ENCODE measurements at regions not wholly inside any gene's neighbourhood (a gene's known extent, or its start where the extent isn't known, plus 50 kb on each side); places are given as distances from the start of the nearest gene placed in this dataset.
"Not testable (repeated sequence)": the region's sequence is repeated elsewhere in the genome, so short reads cannot be mapped to it uniquely, and the experiment has no call there.

- not testable (repeated sequence) for H3K27me3 Mint-ChIP-seq (ENCODE audit: low read depth); H3K36me3 Mint-ChIP-seq (ENCODE audit: low read depth); H3K27ac Mint-ChIP-seq; H3K4me1 Mint-ChIP-seq (ENCODE audit: low read depth); H3K4me3 Mint-ChIP-seq
- peaks cover 19% of the 10 kb centered on the region for H3K9me3 Mint-ChIP-seq
Measured at GRCh38 chr9:11704198-11704597, 989.0 kb upstream of the TYRP1 start.

- Mint-ChIP-seq H3K36me3 (ENCODE audit: low read depth) (no peaks in the 10 kb centered on the region), H3K27ac (no peak overlapping the region), H3K27me3 (ENCODE audit: low read depth) (no peaks in the 10 kb centered on the region), H3K4me3 (no peak overlapping the region), H3K9me3 (peaks cover 21% of the 10 kb centered on the region), H3K4me1 (ENCODE audit: low read depth) (no peaks in the 10 kb centered on the region)
Measured at GRCh38 chr9:11708899-11709298, 984.3 kb upstream of the TYRP1 start.

- Mint-ChIP-seq H3K27me3 (ENCODE audit: low read depth) (no peaks in the 10 kb centered on the region), H3K9me3 (peaks cover 20% of the 10 kb centered on the region), H3K4me1 (ENCODE audit: low read depth) (no peaks in the 10 kb centered on the region), H3K27ac (no peak overlapping the region), H3K36me3 (ENCODE audit: low read depth) (no peaks in the 10 kb centered on the region), H3K4me3 (no peak overlapping the region)
Measured at GRCh38 chr9:11709567-11709966, 983.6 kb upstream of the TYRP1 start.

GRCh38 chr9:11713077-11713476 is 980.1 kb upstream of the TYRP1 start:
- H3K27me3 Mint-ChIP-seq (ENCODE audit: low read depth) = no peaks in the 10 kb centered on the region
- H3K27ac Mint-ChIP-seq = no peak overlapping the region
- peaks cover 9% of the 10 kb centered on the region for H3K9me3 Mint-ChIP-seq
- H3K4me1 Mint-ChIP-seq (ENCODE audit: low read depth) = no peaks in the 10 kb centered on the region
- H3K36me3 Mint-ChIP-seq (ENCODE audit: low read depth) = no peaks in the 10 kb centered on the region
- H3K4me3 Mint-ChIP-seq = no peak overlapping the region

GRCh38 chr9:11722957-11723356 is 970.2 kb upstream of the TYRP1 start:
- Mint-ChIP-seq H3K9me3 (peaks cover 40% of the 10 kb centered on the region), H3K27ac (no peak overlapping the region), H3K4me1 (ENCODE audit: low read depth) (no peaks in the 10 kb centered on the region), H3K27me3 (ENCODE audit: low read depth) (no peaks in the 10 kb centered on the region), H3K4me3 (no peak overlapping the region), H3K36me3 (ENCODE audit: low read depth) (no peaks in the 10 kb centered on the region)

- Mint-ChIP-seq H3K9me3 (peaks cover 47% of the 10 kb centered on the region), H3K4me1 (ENCODE audit: low read depth) (no peaks in the 10 kb centered on the region), H3K27ac (no peak overlapping the region), H3K4me3 (no peak overlapping the region), H3K36me3 (ENCODE audit: low read depth) (no peaks in the 10 kb centered on the region), H3K27me3 (ENCODE audit: low read depth) (no peaks in the 10 kb centered on the region)
Measured at GRCh38 chr9:11726659-11727058, 966.5 kb upstream of the TYRP1 start.

GRCh38 chr9:11735391-11735790 is 957.8 kb upstream of the TYRP1 start:
- Mint-ChIP-seq H3K27me3 (ENCODE audit: low read depth) (no peaks in the 10 kb centered on the region), H3K9me3 (peaks cover 33% of the 10 kb centered on the region), H3K4me1 (ENCODE audit: low read depth) (no peaks in the 10 kb centered on the region), H3K4me3 (no peak overlapping the region), H3K36me3 (ENCODE audit: low read depth) (no peaks in the 10 kb centered on the region), H3K27ac (no peak overlapping the region)

- H3K27me3 Mint-ChIP-seq (ENCODE audit: low read depth) = no peaks in the 10 kb centered on the region
- no peak overlapping the region for H3K27ac Mint-ChIP-seq
- H3K4me1 Mint-ChIP-seq (ENCODE audit: low read depth) = no peaks in the 10 kb centered on the region
- no peak overlapping the region for H3K4me3 Mint-ChIP-seq
- H3K9me3 Mint-ChIP-seq = peaks cover 28% of the 10 kb centered on the region
- no peaks in the 10 kb centered on the region for H3K36me3 Mint-ChIP-seq (ENCODE audit: low read depth)
Measured at GRCh38 chr9:11742471-11742870, 950.7 kb upstream of the TYRP1 start.

- no peaks in the 10 kb centered on the region for H3K27me3 Mint-ChIP-seq (ENCODE audit: low read depth)
- H3K9me3 Mint-ChIP-seq = peaks cover 25% of the 10 kb centered on the region
- H3K27ac Mint-ChIP-seq = no peak overlapping the region
- H3K4me3 Mint-ChIP-seq = no peak overlapping the region
- H3K4me1 Mint-ChIP-seq (ENCODE audit: low read depth) = no peaks in the 10 kb centered on the region
- no peaks in the 10 kb centered on the region for H3K36me3 Mint-ChIP-seq (ENCODE audit: low read depth)
Measured at GRCh38 chr9:11743356-11743755, 949.8 kb upstream of the TYRP1 start.

- H3K4me3 Mint-ChIP-seq = no peak overlapping the region
- no peaks in the 10 kb centered on the region for H3K36me3 Mint-ChIP-seq (ENCODE audit: low read depth)
- H3K9me3 Mint-ChIP-seq = peaks cover 26% of the 10 kb centered on the region
Measured at GRCh38 chr9:11749396-11749795, 943.8 kb upstream of the TYRP1 start.

GRCh38 chr9:11755951-11756350 is 937.2 kb upstream of the TYRP1 start:
- no peaks in the 10 kb centered on the region for H3K4me1 Mint-ChIP-seq (ENCODE audit: low read depth)
- H3K4me3 Mint-ChIP-seq = no peak overlapping the region

More at GRCh38 chr9:11749396-11749795, 943.8 kb upstream of the TYRP1 start:
- Mint-ChIP-seq H3K27me3 (ENCODE audit: low read depth) (no peaks in the 10 kb centered on the region), H3K27ac (no peak overlapping the region), H3K4me1 (ENCODE audit: low read depth) (no peaks in the 10 kb centered on the region)

GRCh38 chr9:11757408-11757807 is 935.8 kb upstream of the TYRP1 start:
- no peak overlapping the region for H3K4me3 Mint-ChIP-seq
- no peak overlapping the region for H3K27ac Mint-ChIP-seq
- no peaks in the 10 kb centered on the region for H3K27me3 Mint-ChIP-seq (ENCODE audit: low read depth)
- H3K36me3 Mint-ChIP-seq (ENCODE audit: low read depth) = no peaks in the 10 kb centered on the region
- H3K4me1 Mint-ChIP-seq (ENCODE audit: low read depth) = no peaks in the 10 kb centered on the region
- H3K9me3 Mint-ChIP-seq = peaks cover 6% of the 10 kb centered on the region

More at GRCh38 chr9:11755951-11756350, 937.2 kb upstream of the TYRP1 start:
- no peaks in the 10 kb centered on the region for H3K27me3 Mint-ChIP-seq (ENCODE audit: low read depth)
- H3K36me3 Mint-ChIP-seq (ENCODE audit: low read depth) = no peaks in the 10 kb centered on the region
- H3K27ac Mint-ChIP-seq = no peak overlapping the region
- peaks cover 12% of the 10 kb centered on the region for H3K9me3 Mint-ChIP-seq

GRCh38 chr9:11758016-11758415 is 935.2 kb upstream of the TYRP1 start:
- Mint-ChIP-seq H3K36me3 (ENCODE audit: low read depth) (no peaks in the 10 kb centered on the region), H3K9me3 (peaks cover 10% of the 10 kb centered on the region), H3K27ac (no peak overlapping the region), H3K4me1 (ENCODE audit: low read depth) (no peaks in the 10 kb centered on the region), H3K4me3 (no peak overlapping the region), H3K27me3 (ENCODE audit: low read depth) (no peaks in the 10 kb centered on the region)

- H3K27ac Mint-ChIP-seq = no peak overlapping the region
- H3K4me3 Mint-ChIP-seq = no peak overlapping the region
- H3K4me1 Mint-ChIP-seq (ENCODE audit: low read depth) = no peaks in the 10 kb centered on the region
- no peaks in the 10 kb centered on the region for H3K27me3 Mint-ChIP-seq (ENCODE audit: low read depth)
- H3K9me3 Mint-ChIP-seq = peaks cover 31% of the 10 kb centered on the region
- no peaks in the 10 kb centered on the region for H3K36me3 Mint-ChIP-seq (ENCODE audit: low read depth)
Measured at GRCh38 chr9:11779971-11780370, 913.2 kb upstream of the TYRP1 start.

- Mint-ChIP-seq H3K27me3 (ENCODE audit: low read depth) (no peaks in the 10 kb centered on the region), H3K4me1 (ENCODE audit: low read depth) (no peaks in the 10 kb centered on the region), H3K4me3 (no peak overlapping the region), H3K36me3 (ENCODE audit: low read depth) (no peaks in the 10 kb centered on the region), H3K9me3 (peaks cover 14% of the 10 kb centered on the region), H3K27ac (no peak overlapping the region)
Measured at GRCh38 chr9:11792870-11793269, 900.3 kb upstream of the TYRP1 start.

GRCh38 chr9:11794984-11795383 is 898.2 kb upstream of the TYRP1 start:
- H3K36me3 Mint-ChIP-seq (ENCODE audit: low read depth) = no peaks in the 10 kb centered on the region
- no peaks in the 10 kb centered on the region for H3K4me1 Mint-ChIP-seq (ENCODE audit: low read depth)
- H3K4me3 Mint-ChIP-seq = no peak overlapping the region
- H3K9me3 Mint-ChIP-seq = peaks cover 19% of the 10 kb centered on the region
- no peak overlapping the region for H3K27ac Mint-ChIP-seq
- H3K27me3 Mint-ChIP-seq (ENCODE audit: low read depth) = no peaks in the 10 kb centered on the region
